ENCODE measurements at regions not wholly inside any gene's neighbourhood (a gene's known extent, or its start where the extent isn't known, plus 50 kb on each side); places are given as distances from the start of the nearest gene placed in this dataset.
"Not testable (repeated sequence)": the region's sequence is repeated elsewhere in the genome, so short reads cannot be mapped to it uniquely, and the experiment has no call there.

DNA sequence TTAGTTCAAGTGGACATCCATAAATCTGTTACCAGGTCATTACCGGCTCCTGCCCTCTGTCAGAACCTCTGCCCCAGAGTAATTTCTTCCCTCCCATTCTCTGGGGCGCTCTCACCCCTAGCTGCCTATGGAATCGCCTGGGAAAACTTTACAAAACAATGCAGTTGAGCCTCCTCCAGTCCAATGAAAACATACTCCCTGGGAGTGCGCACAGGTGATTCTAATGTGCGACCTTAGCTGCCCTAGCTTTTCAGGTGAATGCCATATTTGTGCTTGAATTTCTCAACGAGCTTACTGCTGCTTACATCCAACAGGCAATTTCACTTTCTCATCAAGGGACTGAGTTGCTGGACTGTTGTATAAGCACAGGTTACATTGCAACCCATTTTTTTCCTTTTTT lies 230.7 kb downstream of the NPIPA7 start:
- not testable (repeated sequence) for DNase-seq (ENCODE audit: extremely low read depth, low read depth)

DNA sequence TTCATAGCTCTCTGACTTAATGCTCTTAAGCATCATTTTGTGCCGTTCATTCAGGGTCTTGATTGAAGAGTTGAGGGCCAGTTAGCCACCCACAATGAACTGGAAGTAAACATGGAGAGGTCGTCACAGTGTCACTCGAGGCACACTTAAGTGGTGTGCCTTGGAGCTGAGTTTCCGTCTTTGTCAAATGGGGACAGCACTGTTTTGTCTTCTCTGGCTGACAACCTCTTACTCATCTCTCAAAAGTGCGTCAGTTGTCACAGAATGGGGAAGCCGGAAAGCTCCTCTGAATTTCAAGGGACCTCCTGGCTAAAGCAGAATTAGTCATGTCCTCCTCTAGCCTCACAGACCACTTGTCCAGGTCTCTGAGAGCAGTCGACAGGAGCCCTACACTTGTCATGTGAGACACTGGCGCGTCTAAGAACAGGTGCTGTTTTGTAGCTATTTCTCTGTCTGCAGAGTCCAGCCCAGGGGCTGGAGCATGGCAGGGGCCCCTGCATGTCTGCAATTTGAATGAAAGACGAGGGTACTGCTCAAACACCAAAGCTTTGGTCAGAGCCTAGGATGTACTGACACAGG lies 231.5 kb downstream of the NPIPA7 start:
- not testable (repeated sequence) for DNase-seq (ENCODE audit: extremely low read depth, low read depth)

DNA sequence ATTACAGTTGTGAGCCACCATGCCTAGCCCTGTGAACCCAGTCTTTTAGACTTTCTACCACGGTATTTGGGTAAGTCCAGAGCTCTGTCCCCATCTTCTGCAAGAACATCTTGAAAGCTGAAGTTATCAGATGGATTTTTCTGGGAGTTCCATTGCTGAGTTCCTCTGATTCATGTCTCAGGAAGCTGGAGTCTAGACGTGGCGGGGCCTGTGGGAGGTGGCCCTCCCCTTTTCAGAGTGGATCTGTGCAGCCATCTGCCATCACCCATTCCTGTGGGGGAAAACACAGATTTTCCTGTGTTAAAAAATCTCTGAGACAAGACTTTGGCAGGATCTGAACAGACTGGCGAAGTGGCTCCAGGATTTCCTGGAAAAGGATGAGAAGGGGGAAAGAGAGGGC lies 234.3 kb downstream of the NPIPA7 start:
- not testable (repeated sequence) for DNase-seq (ENCODE audit: extremely low read depth, low read depth)

DNA sequence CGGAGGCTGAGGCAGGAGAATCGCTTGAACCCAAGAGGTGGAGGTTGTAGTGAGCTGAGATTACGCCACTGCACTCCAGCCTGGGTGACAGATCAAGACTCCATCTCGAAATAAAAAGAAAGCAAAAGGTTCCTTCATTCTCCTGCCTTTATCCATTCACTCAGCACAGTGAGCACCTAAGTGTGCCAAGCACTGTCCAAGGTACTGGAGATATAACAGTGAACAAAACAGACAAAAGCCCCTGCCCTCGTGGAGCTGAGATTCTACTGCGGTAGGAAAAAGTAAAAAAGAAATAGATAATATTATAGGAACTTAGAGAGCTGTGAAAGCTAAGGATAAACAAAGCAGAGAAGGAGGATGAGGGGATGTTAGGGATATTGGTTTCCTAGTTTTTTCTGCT lies 235.5 kb downstream of the NPIPA7 start:
- not testable (repeated sequence) for DNase-seq (ENCODE audit: extremely low read depth, low read depth)

DNA sequence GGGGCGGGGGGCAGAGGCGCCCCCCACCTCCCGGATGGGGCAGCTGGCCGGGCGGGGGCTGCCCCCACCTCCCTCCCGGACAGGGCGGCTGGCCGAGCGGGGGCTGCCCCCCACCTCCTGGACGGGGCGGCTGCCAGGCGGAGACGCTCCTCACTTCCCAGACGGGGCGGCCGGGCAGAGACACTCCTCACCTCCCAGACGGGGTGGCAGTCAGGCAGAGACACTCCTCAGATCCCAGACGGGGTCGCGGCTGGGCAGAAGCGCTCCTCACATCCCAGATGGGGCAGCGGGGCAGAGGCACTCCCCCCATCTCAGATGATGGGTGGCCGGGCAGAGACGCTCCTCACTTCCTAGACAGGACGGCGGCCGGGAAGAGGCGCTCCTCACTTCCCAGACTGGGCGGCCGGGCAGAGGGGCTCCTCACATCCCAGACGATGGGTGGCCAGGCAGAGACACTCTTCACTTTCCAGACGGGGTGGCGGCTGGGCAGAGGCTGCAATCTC lies 240.1 kb downstream of the NPIPA7 start:
- DNase-seq (ENCODE audit: extremely low read depth, low read depth): not testable (repeated sequence)

DNA sequence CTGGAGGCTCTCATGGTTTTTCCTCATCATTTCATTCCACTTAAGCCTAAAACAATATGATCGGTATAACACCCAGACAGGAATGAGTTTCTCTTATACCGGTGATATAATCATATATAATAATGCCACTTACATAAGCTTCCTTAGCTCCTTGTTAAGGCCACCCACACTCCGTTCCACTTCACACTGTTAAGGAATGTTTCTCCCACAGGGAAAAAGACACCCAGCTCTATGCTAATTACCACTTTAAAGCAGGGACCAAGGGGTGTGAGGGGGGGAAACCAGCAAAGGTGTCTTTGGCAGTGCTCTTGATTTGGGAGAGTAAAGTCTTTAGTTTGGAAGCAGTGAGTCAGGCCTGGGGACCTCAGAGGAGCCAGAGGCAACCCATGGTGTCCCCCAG lies 245.4 kb downstream of the NPIPA7 start:
- DNase-seq (ENCODE audit: extremely low read depth, low read depth): not testable (repeated sequence)

DNA sequence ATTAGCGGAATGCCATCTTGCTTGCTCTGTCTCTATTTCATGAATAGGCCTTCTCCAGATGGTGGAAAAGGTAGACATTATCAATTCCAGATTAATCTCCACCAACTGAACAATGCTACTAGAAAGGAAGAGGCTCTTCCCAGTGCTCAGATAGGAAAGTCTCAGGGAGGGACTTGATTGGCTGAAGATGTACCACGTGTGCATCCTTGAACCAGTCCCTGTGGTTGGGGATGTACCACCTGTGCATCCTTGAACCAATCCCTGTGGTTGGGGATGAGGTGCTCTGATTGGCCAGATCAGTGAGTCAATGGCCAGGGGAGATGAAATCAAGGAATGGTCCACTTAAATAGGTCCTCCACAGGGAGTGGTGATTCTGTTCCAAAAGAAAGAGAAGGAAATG lies 246.2 kb downstream of the NPIPA7 start:
- DNase-seq (ENCODE audit: extremely low read depth, low read depth): not testable (repeated sequence)

DNA sequence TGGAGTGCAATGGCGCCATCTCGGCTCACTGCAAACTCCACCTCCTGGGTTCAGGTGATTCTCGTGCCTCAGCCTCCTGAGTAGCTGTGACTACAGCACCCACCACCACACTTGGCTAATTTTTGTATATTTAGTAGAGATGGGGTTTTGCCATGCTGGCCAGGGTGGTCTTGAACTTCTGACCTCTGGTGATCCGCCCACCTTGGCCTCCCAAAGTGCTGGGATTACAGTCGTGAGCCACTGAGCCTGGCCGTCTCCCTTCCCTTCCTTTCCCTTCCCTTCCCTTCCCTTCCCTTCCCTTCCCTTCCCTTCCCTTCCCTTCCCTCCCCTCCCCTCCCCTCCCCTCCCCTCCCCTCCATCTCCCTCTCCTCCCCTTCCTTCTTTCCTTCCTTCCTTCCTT lies 248.9 kb downstream of the NPIPA7 start:
- not testable (repeated sequence) for DNase-seq (ENCODE audit: extremely low read depth, low read depth)

DNA sequence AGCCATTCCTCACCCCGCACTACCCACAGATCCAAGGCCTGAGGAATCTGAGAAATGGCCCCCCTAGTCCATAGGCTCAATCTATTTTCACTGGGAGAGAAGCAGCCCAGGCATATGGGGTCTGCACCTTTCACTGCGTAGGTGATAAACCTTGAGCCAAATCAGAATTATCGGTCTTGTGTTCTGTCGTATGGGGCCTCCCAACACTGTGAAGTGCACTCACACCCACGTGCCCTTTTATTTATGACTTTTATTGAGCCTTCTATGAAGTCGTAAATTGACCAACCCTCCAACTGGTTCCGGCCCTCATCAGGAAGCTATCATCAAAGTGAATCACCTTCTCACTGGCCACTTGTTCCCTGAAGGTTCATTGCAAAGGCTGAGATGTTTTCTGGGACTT lies 259.3 kb downstream of the NPIPA7 start:
- not testable (repeated sequence) for DNase-seq (ENCODE audit: extremely low read depth, low read depth)

DNA sequence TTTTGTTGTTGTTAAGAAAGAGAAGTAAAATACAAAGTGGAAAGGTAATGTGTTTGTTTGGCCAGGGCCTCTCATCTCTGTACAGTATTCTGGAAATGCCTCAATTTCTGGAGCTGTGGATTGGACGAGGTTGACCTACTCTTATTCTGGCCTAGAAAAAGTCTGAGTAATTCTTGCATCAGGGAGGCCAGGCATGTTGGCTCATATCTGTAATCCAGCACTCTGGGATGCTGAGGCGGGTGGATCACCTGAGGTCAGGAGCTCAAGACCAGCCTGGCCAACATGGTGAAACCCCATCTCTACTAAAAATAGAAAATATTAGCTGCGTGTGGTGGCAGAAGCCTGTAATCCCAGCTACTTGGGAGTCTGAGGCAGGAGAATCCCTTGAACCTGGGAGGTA lies 259.8 kb downstream of the NPIPA7 start:
- DNase-seq (ENCODE audit: extremely low read depth, low read depth): not testable (repeated sequence)

DNA sequence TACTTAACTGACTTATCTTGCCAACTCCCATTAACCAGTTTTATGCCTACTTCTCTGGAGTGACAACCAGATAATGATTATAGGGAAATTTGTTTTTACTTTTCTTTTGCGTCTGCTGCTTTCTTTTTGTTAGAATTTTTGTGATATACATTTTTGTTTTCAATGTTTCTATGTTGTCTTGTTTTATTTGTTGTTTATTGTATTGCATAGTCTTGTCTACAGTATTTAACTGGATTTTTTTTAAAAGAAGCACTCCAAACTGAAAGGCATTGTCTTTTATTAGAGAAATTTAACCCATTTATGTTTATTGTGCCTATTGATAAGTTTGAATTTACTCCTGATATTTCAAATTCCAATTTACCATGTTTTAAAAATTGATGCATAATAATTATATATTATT lies 264.9 kb downstream of the NPIPA7 start:
- DNase-seq (ENCODE audit: extremely low read depth, low read depth): not testable (repeated sequence)

DNA sequence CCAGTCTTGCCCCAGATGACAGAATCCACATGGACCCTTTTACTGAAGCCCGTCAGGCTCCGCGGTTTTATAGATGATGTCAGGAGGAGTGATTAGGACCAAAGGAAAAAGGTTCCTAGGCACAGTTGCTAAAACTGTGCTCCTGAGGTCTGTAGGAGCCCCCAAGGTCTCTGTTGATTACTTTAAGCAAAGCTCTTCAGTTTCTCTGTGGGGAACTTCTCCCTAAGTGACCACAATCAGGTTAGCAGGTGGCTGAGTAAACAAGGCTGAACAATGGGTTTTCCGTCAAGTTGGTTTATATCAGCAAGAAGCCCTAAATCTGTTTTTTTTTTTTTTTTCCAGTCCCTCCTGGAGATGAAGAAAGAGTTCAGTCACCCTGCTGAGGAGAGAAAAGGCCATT lies 269.1 kb downstream of the NPIPA7 start:
- not testable (repeated sequence) for DNase-seq (ENCODE audit: extremely low read depth, low read depth)

DNA sequence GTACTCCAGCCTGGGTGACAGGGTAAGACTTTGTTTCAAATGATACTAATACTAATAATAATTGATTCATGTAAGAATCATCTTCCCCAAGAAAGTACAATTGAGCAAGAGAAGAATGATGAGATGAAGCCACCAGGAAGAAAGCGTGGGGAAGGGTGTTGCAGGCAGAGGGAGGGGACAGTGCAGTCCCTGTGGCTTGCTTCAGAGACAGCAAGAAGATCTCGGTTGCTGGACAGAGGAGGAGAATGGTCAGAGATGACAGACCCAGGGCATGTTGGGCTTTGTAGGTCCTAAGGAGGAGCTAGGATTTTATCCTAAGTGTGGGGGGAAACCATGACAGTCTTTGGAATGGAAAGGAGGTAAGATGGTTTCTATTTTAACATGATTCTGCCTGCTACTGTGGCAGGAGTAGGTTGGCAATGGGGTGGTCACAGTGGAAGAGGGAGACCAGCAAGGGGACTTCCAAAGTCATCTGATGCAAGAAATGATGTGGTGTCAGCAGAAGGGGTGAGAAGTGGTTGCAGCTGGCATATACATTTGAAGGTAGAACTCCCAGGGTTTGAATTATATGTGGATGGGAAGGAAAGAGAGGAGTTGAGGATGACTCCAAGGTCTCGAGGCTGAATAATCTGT lies 293.4 kb downstream of the NPIPA7 start:
- not testable (repeated sequence) for DNase-seq (ENCODE audit: extremely low read depth, low read depth)

DNA sequence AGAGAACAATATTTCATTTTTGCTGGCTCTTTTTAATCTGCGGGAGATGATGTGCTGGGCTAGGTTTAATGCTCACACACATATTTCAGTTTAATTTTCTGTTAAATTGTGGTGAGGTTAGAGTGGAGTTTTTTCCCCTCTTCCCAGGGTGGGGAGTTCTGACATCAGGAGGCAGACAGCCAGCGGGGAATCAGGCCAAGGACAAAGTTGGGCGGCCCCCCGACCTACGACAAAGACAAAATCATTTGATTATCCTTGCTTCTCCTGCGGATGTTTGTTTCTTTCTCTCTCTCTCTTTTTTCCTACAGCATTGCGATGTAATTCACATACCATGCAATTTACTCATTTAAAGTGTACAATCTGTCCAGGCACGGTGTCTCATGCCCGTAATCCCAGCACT lies 295.9 kb downstream of the NPIPA7 start:
- not testable (repeated sequence) for DNase-seq (ENCODE audit: extremely low read depth, low read depth)

DNA sequence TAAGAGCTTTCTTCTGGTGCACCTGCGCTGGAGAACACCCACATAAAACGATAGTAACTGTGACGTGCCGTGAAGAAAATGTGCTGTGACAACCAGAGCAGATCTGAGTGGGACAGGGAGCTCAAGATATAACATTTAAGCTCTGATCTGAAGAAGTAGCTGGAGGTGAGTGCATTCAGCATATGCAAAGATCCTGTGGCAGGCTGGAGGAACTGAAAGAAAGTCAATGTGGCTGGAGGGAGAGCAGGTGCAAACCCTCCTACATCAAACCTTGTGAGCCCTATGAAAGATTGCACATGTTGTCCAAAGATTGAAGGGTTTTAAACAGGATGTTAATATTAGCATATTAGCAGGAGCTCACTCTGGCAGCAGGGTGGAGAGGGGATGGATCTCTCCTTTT lies 342.9 kb downstream of the NPIPA7 start:
- DNase-seq (ENCODE audit: extremely low read depth, low read depth): not testable (repeated sequence)

DNA sequence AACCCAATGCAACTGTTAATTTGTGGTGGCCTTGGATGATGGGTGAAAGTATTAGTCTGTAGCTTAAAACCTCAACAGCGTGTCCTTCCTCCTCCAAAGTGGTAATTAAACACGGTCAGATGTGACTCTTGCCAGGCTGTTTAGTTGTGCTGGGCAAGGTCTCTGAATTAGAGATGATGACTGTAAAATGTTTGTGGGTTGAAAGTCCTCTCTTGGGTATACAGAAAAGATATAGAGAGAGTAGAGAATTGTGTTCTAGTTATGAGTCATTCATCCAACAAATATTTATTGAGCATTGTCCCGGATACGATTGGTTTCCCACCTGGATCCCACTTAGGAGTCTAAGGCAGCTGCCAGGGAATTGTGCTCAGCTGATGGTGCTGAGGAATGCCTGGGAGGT lies 343.7 kb downstream of the NPIPA7 start:
- DNase-seq (ENCODE audit: extremely low read depth, low read depth): not testable (repeated sequence)

DNA sequence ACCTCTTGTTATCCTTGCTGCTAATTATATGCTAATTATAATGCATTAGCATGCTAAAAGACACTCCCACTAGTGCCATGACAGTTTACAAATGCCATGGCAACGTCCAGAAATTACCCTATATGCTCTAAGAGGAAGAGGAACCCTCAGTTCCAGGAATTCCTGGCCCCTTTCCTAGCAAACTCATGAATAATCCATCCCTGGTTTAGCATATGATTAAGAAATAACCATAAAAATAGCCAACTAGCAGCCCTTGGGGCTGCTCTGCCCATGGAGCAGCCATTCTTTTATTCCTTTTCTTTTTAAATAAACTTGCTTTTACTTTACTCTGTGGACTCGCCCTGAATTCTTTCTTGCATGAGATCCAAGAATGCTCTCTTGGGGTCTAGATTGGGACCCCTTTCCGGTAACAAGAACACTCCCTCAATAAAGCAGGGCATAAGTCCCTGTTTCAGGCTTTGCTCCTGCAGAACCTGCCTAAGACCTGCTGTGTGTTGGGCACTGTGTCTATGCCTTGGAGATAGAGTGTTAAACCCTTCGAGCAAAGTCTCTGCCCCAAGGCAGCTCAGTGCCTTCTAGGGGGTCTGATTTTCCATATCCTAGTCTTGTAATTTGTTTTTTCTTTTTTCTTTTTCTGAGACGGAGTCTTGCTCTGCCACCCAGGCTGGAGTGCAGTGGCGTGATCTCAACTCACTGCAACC lies 345.0 kb downstream of the NPIPA7 start:
- DNase-seq (ENCODE audit: extremely low read depth, low read depth): not testable (repeated sequence)

DNA sequence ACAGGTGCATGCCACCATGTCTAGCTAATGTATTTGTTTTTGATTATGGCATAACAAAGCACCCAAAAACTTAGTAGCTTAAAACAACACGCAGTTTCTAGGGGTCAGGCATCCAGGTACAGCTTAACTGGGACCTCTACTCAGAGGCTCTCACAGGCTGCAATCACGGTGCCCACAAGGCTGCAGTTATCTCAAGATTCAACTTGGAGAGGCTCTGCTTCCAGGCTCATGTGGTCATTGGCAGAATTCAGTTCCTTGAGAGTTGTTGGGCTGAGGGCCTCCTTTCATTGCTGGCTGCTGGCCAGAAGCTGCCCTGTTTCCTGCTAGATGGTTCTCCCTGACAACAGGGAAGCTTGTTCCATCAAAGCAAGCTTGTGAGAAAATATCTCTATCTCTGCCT lies 348.1 kb downstream of the NPIPA7 start:
- DNase-seq (ENCODE audit: extremely low read depth, low read depth): not testable (repeated sequence)

DNA sequence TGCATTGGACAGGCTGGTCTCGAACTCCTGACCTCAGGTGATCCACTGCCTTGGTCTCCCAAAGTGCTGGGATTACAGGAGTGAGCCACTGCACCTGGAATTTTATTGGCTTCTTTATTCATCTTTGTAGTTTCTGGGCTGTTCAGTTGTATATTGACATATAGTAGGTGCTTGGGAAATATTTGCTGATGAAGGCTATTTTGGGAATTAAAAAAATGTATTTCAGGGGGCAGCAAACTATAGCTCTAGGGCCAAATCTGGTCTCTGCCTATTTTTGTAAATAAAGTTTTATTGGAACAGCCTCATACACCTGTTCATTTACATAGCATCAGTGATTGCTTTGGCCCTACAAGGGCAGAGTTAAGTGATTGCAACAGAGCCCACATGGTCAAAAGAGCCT lies 363.6 kb downstream of the NPIPA7 start:
- DNase-seq (ENCODE audit: extremely low read depth, low read depth): not testable (repeated sequence)

DNA sequence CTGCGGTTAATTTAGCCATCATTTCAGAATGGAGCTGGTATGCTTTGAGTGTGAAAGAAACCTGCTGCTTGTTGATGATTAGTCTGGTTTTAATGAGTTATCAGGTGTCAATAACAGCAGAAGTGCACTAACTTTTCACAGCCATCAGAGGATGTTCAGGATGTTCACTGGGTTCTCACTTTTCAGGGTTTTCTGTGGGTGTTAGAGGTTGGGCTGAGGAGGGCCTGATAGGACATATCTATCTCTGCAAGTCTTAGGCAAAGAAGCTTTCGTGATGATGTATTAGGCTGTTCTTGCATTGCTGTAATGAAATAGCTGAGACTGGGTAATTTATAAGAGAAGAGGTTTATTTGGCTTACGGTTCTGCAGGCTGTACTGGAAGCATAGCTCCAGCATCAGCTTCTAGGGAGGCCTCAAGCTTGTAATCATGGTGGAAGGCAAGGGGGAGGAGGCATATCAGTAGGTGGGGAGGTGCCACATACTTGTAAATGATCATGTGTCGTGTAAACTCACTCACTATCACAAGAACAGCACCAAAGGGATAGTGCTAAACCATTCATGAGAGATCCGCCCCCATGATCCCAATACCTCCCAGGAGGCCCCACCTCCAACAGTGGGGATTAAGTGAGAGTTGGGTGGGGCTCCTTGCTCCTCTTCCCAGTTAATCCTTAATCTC lies 376.2 kb downstream of the NPIPA7 start:
- not testable (repeated sequence) for DNase-seq (ENCODE audit: extremely low read depth, low read depth)
